ENCODE measurements at regions not wholly inside any gene's neighbourhood (a gene's known extent, or its start where the extent isn't known, plus 50 kb on each side); places are given as distances from the start of the nearest gene placed in this dataset.

DNA sequence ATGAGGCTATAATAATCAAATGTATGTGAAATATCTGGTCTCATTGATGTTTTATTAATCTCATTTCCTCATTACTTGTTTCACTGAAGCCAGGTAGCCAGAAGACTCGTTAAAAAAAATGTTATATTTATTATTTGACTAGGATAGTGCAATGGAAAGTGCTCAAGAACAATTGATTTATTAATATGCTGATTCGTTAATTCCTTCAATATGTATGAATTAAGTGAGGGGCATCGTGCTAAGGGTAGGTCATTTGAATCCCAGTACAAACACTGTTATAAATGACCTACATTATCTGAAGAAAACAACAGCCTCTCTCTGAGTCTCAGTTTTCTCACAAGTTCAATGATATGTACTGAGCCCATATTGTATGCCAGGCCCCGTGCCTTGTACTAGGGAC lies 214.2 kb upstream of the GPRIN3 start:
- TF ChIP-seq, protein P1, sequence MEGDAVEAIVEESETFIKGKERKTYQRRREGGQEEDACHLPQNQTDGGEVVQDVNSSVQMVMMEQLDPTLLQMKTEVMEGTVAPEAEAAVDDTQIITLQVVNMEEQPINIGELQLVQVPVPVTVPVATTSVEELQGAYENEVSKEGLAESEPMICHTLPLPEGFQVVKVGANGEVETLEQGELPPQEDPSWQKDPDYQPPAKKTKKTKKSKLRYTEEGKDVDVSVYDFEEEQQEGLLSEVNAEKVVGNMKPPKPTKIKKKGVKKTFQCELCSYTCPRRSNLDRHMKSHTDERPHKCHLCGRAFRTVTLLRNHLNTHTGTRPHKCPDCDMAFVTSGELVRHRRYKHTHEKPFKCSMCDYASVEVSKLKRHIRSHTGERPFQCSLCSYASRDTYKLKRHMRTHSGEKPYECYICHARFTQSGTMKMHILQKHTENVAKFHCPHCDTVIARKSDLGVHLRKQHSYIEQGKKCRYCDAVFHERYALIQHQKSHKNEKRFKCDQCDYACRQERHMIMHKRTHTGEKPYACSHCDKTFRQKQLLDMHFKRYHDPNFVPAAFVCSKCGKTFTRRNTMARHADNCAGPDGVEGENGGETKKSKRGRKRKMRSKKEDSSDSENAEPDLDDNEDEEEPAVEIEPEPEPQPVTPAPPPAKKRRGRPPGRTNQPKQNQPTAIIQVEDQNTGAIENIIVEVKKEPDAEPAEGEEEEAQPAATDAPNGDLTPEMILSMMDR (IDR thresholded peaks at IDR 0.05; ENCODE audit: low read length): no peak
- no peak for TF ChIP-seq EZH2 (optimal IDR thresholded peaks at IDR 0.05; ENCODE audit: low read depth, low read length)

Data from MM.1S (cell line).